ENCODE measurements at regions not wholly inside any gene's neighbourhood (a gene's known extent, or its start where the extent isn't known, plus 50 kb on each side); places are given as distances from the start of the nearest gene placed in this dataset.

- TF ChIP-seq CTCF (IDR thresholded peaks at IDR 0.05) (no peak), POLR2A (IDR thresholded peaks at IDR 0.05) (no peak), EP300 (IDR thresholded peaks at IDR 0.05) (no peak)
These were observed 258.2 kb downstream of the PLPP3 start for GRCh38 chr1:56321150-56321490.

All from ovary (tissue), 3 donors.